GM13977 (cell line): ENCODE measurements at regions not wholly inside any gene's neighbourhood (a gene's known extent, or its start where the extent isn't known, plus 50 kb on each side); places are given as distances from the start of the nearest gene placed in this dataset.

Source experiments
- DNase-seq: peaks from one replicate; pipeline ENCODE4 v3.0.0; 2012; ENCODE audit warnings: low spot score
- CTCF ChIP-seq: IDR thresholded peaks from 2 replicates; pipeline ENCODE4 v1.5.1; 2012; ENCODE audit warnings: mild to moderate bottlenecking, control low read depth; ENCODE audit not compliant: insufficient read depth; ENCODE audit errors: extremely low read depth, missing control alignments
- in situ Hi-C: fragments of 300-500 bp; cut with MboI; formaldehyde crosslinking; loops from one replicate; pipeline ENCODE4 v1.12.0; 2022; ENCODE audit warnings: low sequenced_read_pairs, low pct_unique_long_range_greater_than_20kb, mixed read lengths, inconsistent platforms; ENCODE audit not compliant: unreplicated experiment

GRCh38 chr15:39455471-39455991 is 125.3 kb upstream of the THBS1 start:
- no peak for TF ChIP-seq CTCF
- DNase-seq, result no peak
- in situ Hi-C loops, result no loop called here

GRCh38 chr15:39456159-39456558 is 124.7 kb upstream of the THBS1 start:
- no peak for TF ChIP-seq CTCF
- DNase-seq, result no peak
- in situ Hi-C loops, result no loop called here

DNA sequence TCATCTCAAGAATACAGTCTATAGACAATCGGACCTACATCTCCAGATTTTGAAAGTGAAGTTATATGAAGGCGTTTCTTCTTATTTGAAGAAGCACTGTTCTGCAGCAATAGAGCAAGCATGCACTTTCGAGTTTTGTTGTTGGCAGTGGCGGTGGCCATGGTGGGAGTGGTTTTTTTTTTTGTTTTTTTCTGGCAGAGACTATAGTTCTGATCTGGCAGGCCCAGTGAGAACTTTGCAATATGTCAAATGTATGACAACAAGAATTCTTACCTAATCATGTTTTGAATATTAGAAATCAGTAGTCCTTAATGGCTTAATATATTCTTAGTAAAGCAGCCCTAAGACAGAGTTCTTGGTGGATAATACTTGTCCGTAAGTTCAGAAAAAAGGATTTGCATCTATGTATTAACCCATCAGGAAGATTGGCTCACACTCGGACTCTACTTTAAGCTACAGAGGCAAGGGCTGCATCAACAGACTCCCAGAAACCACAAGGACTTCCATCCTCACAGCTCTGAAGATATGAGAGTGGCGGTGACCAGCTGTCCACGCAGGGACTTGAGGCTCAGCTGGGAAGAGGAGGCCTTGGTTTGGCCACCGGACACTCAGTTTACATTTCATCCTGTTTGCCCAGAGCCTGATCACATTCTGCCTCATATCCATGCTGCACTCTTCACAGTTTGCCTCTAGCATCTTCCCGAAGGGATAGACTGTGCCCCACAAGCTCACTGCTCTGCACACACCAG is 124.1 kb upstream of the THBS1 start:
- in situ Hi-C loops, result no loop called here
- TF ChIP-seq CTCF, result no peak
- no peak for DNase-seq

- no peak for TF ChIP-seq CTCF
- in situ Hi-C loops, result no loop called here
- no peak for DNase-seq
These were observed 122.7 kb upstream of the THBS1 start for GRCh38 chr15:39458131-39458530.

GRCh38 chr15:39459548-39459947 is 121.3 kb upstream of the THBS1 start:
- DNase-seq, result no peak
- TF ChIP-seq CTCF, result no peak
- in situ Hi-C loops, result no loop called here

GRCh38 chr15:39460748-39461147 is 120.1 kb upstream of the THBS1 start:
- in situ Hi-C loops, result no loop called here
- no peak for TF ChIP-seq CTCF
- DNase-seq, result no peak
